ENCODE measurements at regions not wholly inside any gene's neighbourhood (a gene's known extent, or its start where the extent isn't known, plus 50 kb on each side); places are given as distances from the start of the nearest gene placed in this dataset.

GRCh38 chr9:31119890-31120454, 1264.5 kb upstream of the ACO1 start:
- Histone ChIP-seq H3K79me2 (ENCODE audit: control insufficient read depth, insufficient read depth, low read length) (no peaks in the 10 kb centered on the region), H3K4me2 (ENCODE audit: insufficient read depth, low read length) (no peak overlapping the region), H3K9me1 (ENCODE audit: control insufficient read depth, insufficient read depth, low read length) (no peaks in the 10 kb centered on the region), H3K27ac (ENCODE audit: extremely low read depth, low read depth, low read length) (no peak overlapping the region), H3K27me3 (ENCODE audit: control insufficient read depth in 2 of 2, insufficient read depth in 2 of 2, low read length in 2 of 2) (no peaks in the 10 kb centered on the region), H3K36me3 (ENCODE audit: control insufficient read depth, insufficient read depth, low read length) (no peaks in the 10 kb centered on the region), H4K20me1 (replicated peaks; ENCODE audit: control insufficient read depth, insufficient read depth, low read length) (no peaks in the 10 kb centered on the region), H3K4me1 (replicated peaks in 1 of 2; ENCODE audit: control insufficient read depth in 2 of 2, insufficient read depth in 2 of 2, low read length in 2 of 2) (no peaks in the 10 kb centered on the region), H3K9ac (ENCODE audit: insufficient read depth in 1 of 2, low read depth in 2 of 2, low read length in 2 of 2) (no peak overlapping the region), H3K9me3 (replicated peaks; ENCODE audit: control insufficient read depth, insufficient read depth, low read depth, low read length) (no peaks in the 10 kb centered on the region), H3K4me3 (no peak overlapping the region), H2AFZ (ENCODE audit: low read depth, low read length) (no peak overlapping the region)
- POLR2A ChIA-PET: no interaction called here
- DNase-seq (ENCODE audit: extremely low read depth in 1 of 4, low spot score in 3 of 4): no peak
- BruUV-seq (replicated peaks): no TSS peak
- no peak for ATAC-seq
- no peak for TF ChIP-seq ZNF316 (IDR thresholded peaks at IDR 0.05)
- no peak for TF ChIP-seq RBM39 (optimal IDR thresholded peaks at IDR 0.05; ENCODE audit: low read depth, low read length)
- no peak for TF ChIP-seq SIX5 (IDR thresholded peaks at IDR 0.05; ENCODE audit: borderline replicate concordance in 1 of 2, insufficient read depth in 1 of 2, low read depth in 1 of 2, low read length in 2 of 2)
- TF ChIP-seq MYNN (IDR thresholded peaks at IDR 0.05): no peak
- no peak for TF ChIP-seq MYNN (CRISPR knock-in tag; IDR thresholded peaks at IDR 0.05)
- TF ChIP-seq ZNF696 (CRISPR knock-in tag; conservative IDR thresholded peaks at IDR 0.05): no peak
- TF ChIP-seq CEBPB (tag; IDR thresholded peaks at IDR 0.05): no peak
- no peak for TF ChIP-seq MAX (CRISPR knock-in tag; IDR thresholded peaks at IDR 0.05)
- no peak for TF ChIP-seq HINFP (tag; conservative IDR thresholded peaks at IDR 0.05; ENCODE audit: low read depth)
- no peak for TF ChIP-seq ZFP30 (CRISPR knock-in tag; IDR thresholded peaks at IDR 0.05; ENCODE audit: borderline replicate concordance)
- TF ChIP-seq FOXJ3 (CRISPR knock-in tag; IDR thresholded peaks at IDR 0.05): no peak
- intact Hi-C loops (cut with micrococcal nuclease) (no loop called here), in situ Hi-C loops (cut with MboI) (no loop called here)
- FAIRE-seq: no peak
- CTCF ChIA-PET (ENCODE audit: low intra/inter-chr PET ratio): no interaction called here
- no CpG with 5 or more reads among the region's 5 CpGs for WGBS (ENCODE audit: insufficient coverage, low coverage, missing lambda C conversion rate)

All from K562 (cell line).